Endothelial cell of umbilical vein (primary cell): ENCODE measurements at regions not wholly inside any gene's neighbourhood (a gene's known extent, or its start where the extent isn't known, plus 50 kb on each side); places are given as distances from the start of the nearest gene placed in this dataset.

Experiments
- EZH2 ChIP-seq: IDR thresholded peaks from 2 replicates; pipeline ENCODE4 v1.6.1; 2012; ENCODE audit warnings: borderline replicate concordance, low read depth, mild to moderate bottlenecking, moderate library complexity, low read length, inconsistent platforms; ENCODE audit not compliant: severe bottlenecking
- FOS ChIP-seq: IDR thresholded peaks from 2 replicates; pipeline ENCODE4 v1.6.1; 2011; ENCODE audit warnings: mild to moderate bottlenecking, low read length, moderate library complexity, borderline replicate concordance; ENCODE audit not compliant: insufficient read depth
- MYC ChIP-seq: IDR thresholded peaks from one replicate; pipeline ENCODE4 v1.6.1; 2011; ENCODE audit warnings: mild to moderate bottlenecking, low read depth, low read length
- POLR2A ChIP-seq: IDR thresholded peaks from 2 replicates; pipeline ENCODE4 v1.6.1; 2012; ENCODE audit warnings: low read depth, mild to moderate bottlenecking, control low read depth, low read length
- POLR2AphosphoS5 ChIP-seq: IDR thresholded peaks from 2 replicates; pipeline ENCODE4 v1.6.1; 2012; ENCODE audit warnings: low read depth, mild to moderate bottlenecking, control low read depth, low read length, moderate library complexity; ENCODE audit not compliant: insufficient read depth
- TF ChIP-seq, protein P1 (sequence below), 2 donors: IDR thresholded peaks; 1 replicate in 1 of 2; 2 replicates in 1 of 2; pipeline ENCODE4 v1.5.1; 2011; ENCODE audit warnings: low read length in 2 of 2, mild to moderate bottlenecking in 2 of 2, moderate library complexity in 2 of 2, control low read depth in 1 of 2, inconsistent platforms in 1 of 2, low read depth in 1 of 2; ENCODE audit not compliant: insufficient read depth in 1 of 2; ENCODE audit errors: extremely low read depth in 1 of 2
- TF ChIP-seq, protein P2 (sequence below): IDR thresholded peaks from 2 replicates; pipeline ENCODE4 v1.6.1; 2011; ENCODE audit not compliant: insufficient read depth, insufficient read length

DNA sequence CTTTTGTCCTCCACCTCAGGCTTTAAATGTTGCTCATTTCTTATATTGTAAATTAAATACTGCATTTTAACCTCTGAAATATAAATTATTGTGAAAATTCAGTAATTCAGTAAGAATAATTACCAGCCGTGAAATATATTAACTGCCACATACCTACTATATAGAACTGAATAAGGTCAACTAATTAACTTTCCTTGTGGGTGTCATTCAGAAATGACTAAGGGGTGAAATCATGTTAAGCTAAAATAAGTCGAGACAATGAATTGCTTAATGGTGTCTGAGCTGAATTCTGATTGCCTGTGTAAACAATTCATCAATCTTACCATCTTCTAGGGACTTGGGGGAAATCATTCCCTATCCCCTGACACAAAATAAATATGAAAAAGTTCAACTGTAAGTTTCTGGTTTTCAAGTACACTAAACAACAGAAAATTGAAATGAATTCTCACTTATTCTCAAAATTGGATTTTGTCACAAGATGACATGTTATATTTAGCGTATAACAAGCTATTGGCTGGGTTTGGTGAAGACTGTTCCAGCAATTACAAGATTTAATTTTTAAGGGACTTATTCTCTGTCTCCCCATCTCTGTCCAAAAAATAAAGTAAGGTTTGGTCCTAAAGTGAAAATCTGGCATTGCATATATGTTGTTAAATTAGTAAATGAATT, 255.1 kb downstream of the METTL4 start:
- TF ChIP-seq, protein P1, sequence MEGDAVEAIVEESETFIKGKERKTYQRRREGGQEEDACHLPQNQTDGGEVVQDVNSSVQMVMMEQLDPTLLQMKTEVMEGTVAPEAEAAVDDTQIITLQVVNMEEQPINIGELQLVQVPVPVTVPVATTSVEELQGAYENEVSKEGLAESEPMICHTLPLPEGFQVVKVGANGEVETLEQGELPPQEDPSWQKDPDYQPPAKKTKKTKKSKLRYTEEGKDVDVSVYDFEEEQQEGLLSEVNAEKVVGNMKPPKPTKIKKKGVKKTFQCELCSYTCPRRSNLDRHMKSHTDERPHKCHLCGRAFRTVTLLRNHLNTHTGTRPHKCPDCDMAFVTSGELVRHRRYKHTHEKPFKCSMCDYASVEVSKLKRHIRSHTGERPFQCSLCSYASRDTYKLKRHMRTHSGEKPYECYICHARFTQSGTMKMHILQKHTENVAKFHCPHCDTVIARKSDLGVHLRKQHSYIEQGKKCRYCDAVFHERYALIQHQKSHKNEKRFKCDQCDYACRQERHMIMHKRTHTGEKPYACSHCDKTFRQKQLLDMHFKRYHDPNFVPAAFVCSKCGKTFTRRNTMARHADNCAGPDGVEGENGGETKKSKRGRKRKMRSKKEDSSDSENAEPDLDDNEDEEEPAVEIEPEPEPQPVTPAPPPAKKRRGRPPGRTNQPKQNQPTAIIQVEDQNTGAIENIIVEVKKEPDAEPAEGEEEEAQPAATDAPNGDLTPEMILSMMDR (IDR thresholded peaks at IDR 0.05; ENCODE audit: extremely low read depth in 1 of 2, insufficient read depth in 1 of 2, low read depth in 1 of 2, low read length in 2 of 2): no peak
- TF ChIP-seq EZH2: no peak
- no peak for TF ChIP-seq POLR2A
- no peak for TF ChIP-seq POLR2AphosphoS5
- TF ChIP-seq FOS: no peak
- TF ChIP-seq, protein P2, sequence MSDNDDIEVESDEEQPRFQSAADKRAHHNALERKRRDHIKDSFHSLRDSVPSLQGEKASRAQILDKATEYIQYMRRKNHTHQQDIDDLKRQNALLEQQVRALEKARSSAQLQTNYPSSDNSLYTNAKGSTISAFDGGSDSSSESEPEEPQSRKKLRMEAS: no peak
- TF ChIP-seq MYC: no peak
